ENCODE measurements at regions not wholly inside any gene's neighbourhood (a gene's known extent, or its start where the extent isn't known, plus 50 kb on each side); places are given as distances from the start of the nearest gene placed in this dataset.
"Not testable (repeated sequence)": the region's sequence is repeated elsewhere in the genome, so short reads cannot be mapped to it uniquely, and the experiment has no call there.

DNA sequence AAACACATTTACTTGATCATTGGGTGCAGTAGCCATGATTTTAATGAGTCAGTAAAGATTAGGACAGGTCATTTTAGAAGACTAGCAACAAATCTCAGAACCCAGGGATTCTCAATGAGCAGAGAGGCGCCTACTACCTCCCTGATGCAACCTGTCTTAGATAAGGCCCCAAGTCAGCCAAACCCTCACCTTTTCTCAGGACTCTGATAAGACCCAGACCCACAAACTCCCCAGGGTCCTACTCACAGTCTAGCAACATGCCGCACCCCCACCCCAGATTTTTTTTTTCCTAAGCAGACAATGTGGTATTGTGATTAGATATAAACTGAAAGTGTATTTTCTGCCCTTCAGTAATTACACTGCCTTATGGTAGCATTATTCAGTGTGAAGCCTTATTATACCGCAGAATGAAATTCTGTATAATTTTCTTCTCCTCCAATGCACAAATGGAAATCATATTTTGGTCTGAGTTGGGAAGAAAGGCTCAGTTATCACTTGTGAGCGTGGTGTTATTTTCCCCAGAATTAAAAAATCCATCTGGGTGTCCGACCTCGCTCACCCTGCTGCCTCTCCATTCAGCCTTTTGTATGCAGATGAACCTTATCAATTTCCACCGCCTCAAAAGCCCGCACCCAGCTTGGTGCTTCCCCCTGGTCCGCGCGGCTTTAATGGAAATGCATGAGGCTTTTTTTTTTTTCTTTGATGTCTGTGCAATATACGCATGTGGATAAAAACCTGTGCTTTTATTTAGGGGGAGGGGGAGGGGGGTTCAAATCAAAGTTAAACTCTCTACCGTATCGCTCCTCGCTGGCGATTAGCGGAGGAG is 122.0 kb upstream of the SOX14 start:
- no peak for DNase-seq

- DNase-seq, result no peak
These were observed 121.3 kb upstream of the SOX14 start for GRCh38 chr3:137642831-137643230.

- DNase-seq, result no peak
These were observed 116.9 kb upstream of the SOX14 start for GRCh38 chr3:137647179-137647578.

GRCh38 chr3:137669519-137670060 is 94.5 kb upstream of the SOX14 start:
- no peak for DNase-seq

GRCh38 chr3:137687181-137687879 is 76.8 kb upstream of the SOX14 start:
- no peak for DNase-seq

- DNase-seq, result no peak
These were observed 71.2 kb upstream of the SOX14 start for GRCh38 chr3:137692803-137693431.

- no peak for DNase-seq
These were observed 70.3 kb upstream of the SOX14 start for GRCh38 chr3:137693791-137694190.

GRCh38 chr3:137694836-137695235 is 69.3 kb upstream of the SOX14 start:
- DNase-seq, result no peak

GRCh38 chr3:137695351-137695750 is 68.8 kb upstream of the SOX14 start:
- DNase-seq, result no peak

- no peak for DNase-seq
These were observed 55.0 kb upstream of the SOX14 start for GRCh38 chr3:137709011-137709601.

DNA sequence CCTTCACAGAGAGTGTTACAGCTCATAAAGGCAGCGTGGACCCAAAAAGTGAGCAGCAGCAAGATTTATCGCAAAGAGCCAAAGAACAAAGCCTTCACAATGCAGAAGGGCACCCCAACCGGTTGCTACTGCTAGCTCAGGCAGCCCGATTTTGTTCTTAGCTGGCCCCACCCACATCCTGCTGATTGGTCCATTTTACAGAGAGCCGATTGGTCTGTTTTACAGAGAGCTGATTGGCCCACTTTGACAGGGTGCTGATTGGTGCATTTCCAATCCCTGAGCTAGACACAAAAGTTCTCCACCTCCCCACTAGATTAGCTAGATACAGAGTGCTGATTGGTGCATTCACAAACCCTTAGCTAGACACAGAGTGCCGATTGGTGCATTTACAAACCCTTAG is 50.1 kb upstream of the SOX14 start:
- DNase-seq, result not testable (repeated sequence)
